ENCODE measurements at regions not wholly inside any gene's neighbourhood (a gene's known extent, or its start where the extent isn't known, plus 50 kb on each side); places are given as distances from the start of the nearest gene placed in this dataset.
"Not testable (repeated sequence)": the region's sequence is repeated elsewhere in the genome, so short reads cannot be mapped to it uniquely, and the experiment has no call there.

DNA sequence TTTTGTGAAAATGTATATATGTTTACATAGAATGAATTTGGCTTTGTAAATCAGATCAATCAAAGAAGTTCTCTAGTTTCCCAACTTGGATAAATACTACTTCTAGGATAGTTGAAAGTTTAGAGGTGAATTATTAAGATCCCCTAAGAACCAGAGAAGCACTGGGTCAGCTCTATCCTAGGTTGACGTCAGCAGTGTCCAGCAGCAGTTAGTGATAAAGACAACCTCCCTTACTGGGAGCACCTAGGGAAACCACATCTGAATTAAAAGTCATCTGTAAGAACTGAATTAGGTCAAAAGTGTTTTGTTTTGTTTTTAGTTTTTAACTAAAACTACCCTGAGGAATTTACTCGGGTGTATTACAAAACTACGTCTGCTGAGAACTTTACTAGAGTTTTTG lies 178.0 kb downstream of the POLR1F start:
- no peak for DNase-seq

- DNase-seq, result no peak
Measured at GRCh38 chr7:19530261-19530660, 178.6 kb downstream of the POLR1F start.

DNA sequence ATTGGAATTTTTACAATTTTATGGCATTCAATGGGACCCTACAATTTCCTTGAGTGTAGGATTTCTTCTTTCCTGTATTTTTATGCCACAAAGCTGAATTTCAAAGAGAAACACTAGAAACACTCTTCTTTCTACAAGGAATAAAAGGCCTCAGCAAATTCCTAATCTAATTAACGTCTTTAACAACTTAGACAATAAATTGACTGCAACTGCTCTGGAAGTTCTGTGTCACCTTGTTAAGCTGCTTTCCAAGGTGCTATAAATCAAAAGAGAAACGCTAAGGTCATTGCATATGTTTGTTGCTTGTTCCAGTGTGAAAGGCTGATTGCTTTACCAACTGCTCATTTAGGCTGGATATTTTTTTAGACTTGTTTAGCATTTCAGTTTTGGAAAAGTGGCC lies 182.2 kb downstream of the POLR1F start:
- DNase-seq, result no peak

DNA sequence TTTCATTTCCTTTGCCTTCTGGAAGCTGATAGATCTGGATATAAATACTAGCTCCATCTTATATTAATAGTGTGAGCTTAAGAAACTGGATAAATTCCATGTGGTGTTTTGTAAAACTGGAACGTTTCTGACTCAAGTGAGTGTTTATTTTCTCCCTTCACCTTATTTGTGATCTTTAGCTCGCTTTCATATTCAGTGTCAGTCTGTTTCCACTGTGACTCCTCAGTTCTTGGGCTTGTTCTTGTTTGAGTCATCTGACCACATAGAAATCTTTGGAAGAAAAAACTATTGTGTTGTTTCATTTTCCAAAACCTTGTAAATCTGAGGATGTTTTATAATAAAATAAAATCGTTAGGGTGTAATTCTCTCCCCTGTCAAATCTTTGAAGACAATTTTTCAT lies 186.4 kb downstream of the POLR1F start:
- DNase-seq, result no peak

GRCh38 chr7:19520392-19520791 lies 188.4 kb downstream of the POLR1F start:
- no peak for DNase-seq

DNA sequence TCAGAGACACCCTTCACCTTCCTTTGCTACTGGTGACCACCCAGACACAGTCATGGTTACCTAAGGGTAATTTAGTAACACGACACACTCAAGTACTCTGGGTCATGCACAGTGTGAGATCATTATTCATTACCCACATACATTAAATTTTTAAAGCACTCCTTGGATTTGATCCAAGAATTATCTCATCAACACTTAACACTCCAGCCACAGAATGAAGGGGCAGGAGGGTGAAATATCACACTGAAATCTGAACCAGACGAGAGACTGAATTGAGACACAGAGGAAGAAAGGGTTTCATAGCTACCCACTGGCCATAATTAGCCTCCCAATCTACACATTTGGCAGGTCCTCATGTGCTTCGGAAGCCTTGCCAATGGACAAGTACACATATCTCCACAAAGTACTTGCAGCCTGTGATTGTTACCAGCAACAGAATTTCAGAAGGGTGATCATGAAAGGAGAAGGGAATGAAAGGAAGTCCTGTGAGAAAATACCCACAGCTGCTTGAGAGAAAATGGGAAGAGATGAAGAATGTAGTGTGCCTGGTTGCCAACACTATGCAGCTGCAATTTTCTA lies 189.3 kb downstream of the POLR1F start:
- DNase-seq, result peak; percentile 89

- not testable (repeated sequence) for DNase-seq
Measured at GRCh38 chr7:19517546-19517945, 191.3 kb downstream of the POLR1F start.

GRCh38 chr7:19508821-19509220 lies 200.0 kb downstream of the POLR1F start:
- no peak for DNase-seq

DNA sequence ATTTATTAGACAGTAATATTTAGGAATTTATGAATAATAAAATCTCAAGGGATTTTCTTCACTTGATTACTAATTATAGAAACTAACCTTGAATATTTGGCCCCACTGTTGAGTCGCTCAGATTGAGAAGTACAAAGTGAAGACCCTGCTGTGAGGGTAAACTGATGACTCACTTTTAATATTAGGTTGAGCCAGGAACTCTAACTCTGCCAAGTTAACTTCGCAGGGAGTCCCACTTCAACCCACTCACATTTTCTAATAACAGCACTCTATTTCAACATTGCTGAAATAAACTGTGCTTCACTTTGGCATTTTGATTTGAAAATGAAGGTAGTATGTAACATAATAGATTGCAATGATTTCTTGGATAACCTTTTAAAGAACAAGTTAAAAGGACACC lies 200.7 kb downstream of the POLR1F start:
- DNase-seq, result peak; percentile 38

DNA sequence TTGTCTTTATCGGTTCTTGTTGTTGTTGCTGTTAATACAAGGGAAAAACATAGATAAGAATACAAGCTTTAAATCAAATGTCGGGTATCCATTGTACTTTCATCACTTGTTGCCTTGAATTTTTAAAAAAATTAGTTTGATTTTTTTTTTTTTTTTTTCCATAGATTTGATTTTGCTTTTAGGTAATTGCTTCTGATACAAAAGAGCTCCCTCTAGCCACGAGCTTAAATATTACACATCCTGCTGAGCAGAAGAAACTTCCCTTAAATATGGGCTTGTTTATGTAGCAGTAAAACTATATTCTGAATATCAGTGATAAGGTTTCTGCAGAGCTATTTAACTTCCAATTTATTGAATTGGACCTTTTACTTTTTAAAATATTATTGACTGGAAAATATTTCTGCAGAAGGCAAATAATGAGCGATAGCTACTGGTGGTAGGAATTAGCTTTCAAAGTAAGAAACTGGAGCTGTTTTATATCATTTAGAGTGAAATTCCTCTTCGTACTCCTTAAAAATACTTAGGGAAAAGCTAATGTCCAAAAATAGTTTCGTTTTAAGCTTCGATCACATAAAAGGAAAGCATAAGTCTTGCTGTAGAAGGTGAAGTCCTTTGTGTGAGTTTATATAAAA lies 216.9 kb downstream of the POLR1F start:
- peak; percentile 33 for DNase-seq

DNA sequence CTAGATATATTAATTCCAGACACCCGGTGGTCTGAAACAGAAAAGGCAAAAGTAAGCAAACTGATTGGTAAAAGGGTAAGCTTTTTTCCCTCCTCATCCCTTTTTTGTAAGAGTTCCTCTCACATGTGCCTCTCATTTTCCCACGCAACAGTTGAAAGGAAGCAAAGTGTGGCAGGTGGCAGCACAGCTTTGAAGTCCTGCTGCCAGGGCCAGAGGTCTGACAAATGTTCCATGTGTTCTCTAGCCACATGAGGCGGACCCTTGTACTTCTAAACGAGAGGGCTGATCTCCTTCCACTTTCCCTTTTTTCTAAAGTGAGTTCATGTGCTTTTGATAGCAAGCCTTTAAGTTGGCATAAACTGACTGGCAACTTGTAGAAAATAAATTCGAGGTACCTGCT lies 217.5 kb downstream of the POLR1F start:
- DNase-seq, result no peak

DNA sequence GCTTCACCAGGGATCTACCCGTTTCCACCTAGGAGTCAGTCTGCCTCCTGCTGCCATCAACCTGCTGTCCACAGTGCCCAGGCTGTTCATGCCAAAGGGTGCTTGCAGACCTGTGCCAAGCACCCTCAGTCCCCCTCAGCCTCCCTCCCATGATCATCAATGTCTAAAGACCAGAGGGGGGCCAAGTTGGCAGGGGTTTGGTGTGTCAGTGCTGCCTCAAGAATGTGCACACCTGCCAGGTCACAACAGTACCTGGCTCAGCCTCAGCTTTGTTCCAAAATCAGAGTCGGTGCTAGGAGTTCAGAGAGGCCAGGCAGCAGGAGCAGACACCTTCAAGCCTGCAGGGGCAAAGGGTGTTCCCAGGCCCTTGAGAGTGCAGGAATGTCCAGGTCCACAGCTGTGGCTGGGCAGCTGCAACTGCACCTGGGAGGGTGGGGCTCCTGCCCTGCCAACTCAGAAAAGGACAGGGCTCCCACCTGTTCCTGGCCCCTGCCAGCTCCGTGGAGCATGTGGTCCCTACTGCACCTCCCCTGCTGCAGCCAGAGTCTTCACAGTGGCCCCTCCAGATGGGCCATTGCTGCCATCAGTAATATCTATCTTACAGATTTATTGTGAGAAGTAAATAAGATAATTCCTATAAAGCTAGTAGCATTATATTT lies 219.5 kb downstream of the POLR1F start:
- DNase-seq, result no peak

DNA sequence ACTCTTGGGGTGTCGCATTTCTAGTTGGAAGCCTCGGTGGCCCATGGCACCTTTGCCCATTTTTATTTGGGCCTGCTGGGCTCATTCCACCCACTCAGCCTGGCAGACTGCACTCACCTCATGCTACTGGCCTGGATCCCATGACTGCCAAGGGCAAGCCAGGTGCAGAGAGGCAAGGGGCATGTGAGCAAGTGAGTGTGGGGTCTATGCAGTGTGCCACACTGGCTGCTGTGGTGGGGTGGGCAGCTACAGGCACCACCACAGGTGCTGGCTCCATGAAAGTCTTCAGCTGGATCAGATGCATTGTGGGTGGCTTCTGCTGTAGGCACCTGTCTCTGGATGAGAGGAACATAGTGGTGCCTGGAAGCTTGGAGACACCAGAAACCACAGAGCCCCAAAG lies 220.8 kb downstream of the POLR1F start:
- no peak for DNase-seq

- DNase-seq, result no peak
Measured at GRCh38 chr7:19482628-19483027, 226.2 kb downstream of the POLR1F start.

- no peak for DNase-seq
Measured at GRCh38 chr7:19480383-19480782, 228.5 kb downstream of the POLR1F start.

DNA sequence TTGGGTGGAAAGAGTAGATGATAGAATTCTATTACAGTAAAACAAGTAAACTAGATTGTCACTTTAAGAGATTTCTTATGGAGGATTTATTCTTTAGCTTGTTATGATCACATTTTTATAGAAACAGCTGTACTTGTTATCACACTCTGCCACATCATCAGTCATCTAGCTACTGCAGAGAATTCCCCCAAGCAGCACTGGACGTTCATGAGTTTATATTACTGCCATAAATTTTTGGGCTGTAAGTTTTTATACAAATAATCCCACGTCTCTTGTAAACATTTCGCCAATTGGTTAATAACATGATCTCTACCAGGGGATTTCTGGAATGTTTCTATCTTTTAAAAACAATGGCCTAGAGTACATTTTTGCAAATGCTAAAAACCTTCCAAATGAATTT lies 238.8 kb downstream of the POLR1F start:
- DNase-seq, result no peak

DNA sequence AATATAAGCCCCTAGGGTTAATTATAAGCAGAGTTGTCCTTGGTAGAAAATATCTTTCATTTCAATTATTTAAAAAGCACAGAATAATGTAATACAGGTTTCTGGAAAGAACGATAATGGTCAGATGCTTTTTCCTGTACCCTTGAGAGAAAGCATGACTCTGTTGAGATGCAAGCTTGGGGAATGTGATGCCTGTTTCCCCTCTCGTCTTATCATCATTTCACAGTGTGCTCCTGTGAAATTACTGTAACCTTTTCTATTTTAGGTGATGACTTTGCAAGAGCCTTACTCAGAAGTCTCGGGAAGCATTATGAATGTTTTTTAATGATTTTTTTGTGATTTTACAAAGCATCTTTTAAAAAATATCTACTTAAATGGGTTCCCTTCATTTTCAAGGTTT lies 243.0 kb downstream of the POLR1F start:
- DNase-seq, result no peak

DNA sequence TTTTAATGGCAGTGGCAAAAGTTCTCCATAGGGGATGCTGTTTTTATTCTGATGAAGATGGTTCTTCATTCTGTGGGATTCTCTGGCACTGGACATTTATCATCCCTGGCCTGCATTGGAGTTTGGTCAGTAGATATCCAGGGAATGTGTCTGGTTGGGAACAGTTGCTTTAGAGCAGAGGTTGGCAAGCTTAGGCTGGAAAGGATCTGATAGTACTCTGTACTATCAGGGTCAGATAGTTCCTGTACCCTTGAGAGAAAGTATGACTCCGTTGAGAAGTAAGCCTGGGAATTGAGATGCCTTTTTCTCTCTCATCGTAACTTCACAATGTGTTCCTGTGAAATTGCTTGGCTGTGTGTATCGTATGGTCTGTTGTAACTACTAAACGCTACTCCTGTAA lies 244.1 kb downstream of the POLR1F start:
- DNase-seq, result no peak

DNA sequence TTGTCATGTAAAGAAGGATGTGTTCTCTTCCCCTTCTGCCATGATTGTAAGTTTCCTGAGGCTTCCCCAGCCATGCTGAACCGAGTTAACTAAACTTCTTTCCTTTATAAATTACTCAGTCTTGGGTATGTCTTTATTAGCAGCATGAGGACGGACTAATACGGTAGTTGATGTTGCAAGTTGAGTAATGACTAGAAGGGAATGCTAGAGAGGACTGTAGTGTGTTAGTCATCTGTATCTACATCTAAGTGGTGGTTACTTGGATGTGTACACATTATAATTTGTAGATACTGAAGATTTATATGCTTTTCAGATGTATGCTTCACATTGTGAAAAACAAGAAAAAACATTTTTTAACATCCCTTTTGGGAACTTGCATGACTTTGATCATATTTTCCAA lies 244.6 kb downstream of the POLR1F start:
- DNase-seq, result no peak

DNA sequence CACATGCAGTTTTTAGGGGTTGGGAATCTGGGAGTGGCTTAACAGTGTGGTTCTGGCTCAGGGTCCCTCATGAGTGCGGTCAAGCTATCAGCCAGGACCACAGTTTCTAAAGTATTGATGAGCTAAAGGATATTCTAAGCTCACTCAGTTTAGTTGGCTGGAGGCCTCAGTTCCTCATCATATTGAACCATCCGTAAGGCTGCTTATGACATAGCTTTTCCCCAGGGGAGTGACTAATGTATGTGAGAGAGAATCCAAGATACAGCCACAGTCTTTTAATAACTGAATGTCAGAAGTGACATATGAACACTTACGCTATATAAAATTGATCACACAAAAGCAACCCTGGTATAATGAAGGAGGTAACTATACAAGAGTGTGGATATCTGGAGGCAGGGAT lies 245.3 kb downstream of the POLR1F start:
- no peak for DNase-seq

DNA sequence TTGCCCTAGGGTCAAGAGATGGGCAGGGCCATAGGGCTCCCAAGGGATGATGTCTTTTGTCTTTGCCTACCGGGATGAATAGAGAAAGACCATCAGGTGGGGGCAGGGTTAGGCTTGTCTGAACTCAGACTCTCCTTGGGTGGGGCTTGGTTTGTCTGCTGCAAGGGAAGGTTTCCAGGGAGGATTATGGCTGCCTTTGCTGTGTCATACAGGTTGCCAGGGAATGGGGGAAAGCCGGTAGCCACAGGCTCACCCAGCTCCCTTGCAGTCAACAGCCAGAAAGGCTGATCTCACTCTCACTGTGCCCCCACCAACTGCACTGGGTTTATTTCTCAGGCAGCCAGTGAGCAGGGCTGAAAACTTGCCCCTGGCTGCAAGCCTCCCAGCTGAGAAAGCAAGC lies 253.2 kb downstream of the POLR1F start:
- no peak for DNase-seq

- no peak for DNase-seq
Measured at GRCh38 chr7:19448091-19448490, 260.7 kb downstream of the POLR1F start.

DNA sequence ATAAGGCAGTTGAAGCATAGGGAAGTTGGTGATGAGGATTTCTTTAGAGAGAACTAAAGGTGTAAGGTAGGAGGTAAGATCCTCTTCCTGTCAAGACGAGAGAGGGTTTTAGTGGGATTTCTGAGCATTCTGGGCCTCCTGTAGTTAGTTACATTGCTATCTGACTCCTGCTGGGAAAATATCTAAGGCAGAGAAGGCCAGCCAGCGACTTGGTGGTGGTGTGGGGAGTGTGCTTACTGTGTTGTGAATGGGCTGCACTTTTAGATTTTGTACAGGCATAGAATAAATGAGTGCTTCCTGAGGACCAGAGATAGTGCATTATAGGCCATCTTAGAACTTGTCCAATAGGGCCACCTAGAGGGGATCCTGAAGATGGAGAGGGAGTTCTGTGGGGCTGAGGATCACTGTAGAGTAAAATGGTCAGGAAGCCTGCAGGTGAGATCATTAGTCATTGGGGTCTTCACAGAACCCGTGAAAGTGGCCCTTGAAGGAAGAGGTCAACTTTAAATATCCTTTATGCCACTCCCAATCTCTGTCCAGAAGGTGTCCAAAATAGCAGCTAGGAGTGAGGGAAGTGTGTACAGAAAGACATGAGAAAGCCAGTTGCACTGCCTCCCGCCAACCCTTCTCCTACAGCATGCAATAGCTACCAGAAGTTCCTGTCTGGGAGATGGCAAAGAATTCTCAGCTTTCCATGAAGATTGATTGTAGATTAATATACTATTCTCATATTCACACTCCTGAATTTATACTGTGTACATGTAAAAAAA lies 266.6 kb downstream of the POLR1F start:
- peak; percentile 68 for DNase-seq

DNA sequence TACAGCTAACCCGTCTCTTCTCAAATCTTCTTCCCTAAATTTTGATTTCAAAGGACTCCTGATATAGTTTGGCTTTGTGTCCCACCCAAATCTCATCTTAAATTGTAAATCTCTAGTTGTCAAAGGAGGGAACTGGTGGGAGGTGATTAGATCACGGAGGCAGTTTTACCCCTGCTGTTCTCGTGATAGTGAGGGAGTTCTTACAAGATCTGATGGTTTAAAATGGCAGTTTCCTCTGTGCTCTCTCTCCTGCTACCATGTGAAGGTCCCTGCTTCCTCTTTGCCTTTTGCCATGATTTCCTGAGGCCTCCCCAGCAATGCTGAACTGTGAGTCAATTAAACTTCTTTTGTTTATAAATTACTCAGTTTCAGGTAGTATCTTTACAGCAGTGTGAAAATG lies 269.3 kb downstream of the POLR1F start:
- no peak for DNase-seq

All from NCI-H1092 treated with DMSO at 0.1 percent for 48 hours (cell line).